ENCODE measurements at regions not wholly inside any gene's neighbourhood (a gene's known extent, or its start where the extent isn't known, plus 50 kb on each side); places are given as distances from the start of the nearest gene placed in this dataset.

GRCh38 chr6:10184371-10185227, 230.3 kb downstream of the TFAP2A start:
- Histone ChIP-seq H3K27me3 (no peaks in the 10 kb centered on the region), H3K27ac (no peak overlapping the region), H3K4me3 (replicated peaks in 1 of 3) (no peak overlapping the region), H3K9me3 (no peaks in the 10 kb centered on the region), H3K36me3 (no peaks in the 10 kb centered on the region), H3K4me1 (no peaks in the 10 kb centered on the region)
- no peak for DNase-seq
- WGBS, 2 donors = 56 to 63% methylated on average over 4 of the region's 4 CpGs
- TF ChIP-seq POLR2A (IDR thresholded peaks at IDR 0.05) (no peak), CTCF (IDR thresholded peaks at IDR 0.05) (no peak)
- intact Hi-C loops (cut with DNase I) = no loop called here

GRCh38 chr6:10180138-10181074, 234.5 kb downstream of the TFAP2A start:
- no peak for DNase-seq
- intact Hi-C loops (cut with DNase I) = no loop called here
- Histone ChIP-seq H3K4me1 (no peaks in the 10 kb centered on the region), H3K9me3 (no peaks in the 10 kb centered on the region), H3K4me3 (replicated peaks in 1 of 3) (no peak overlapping the region), H3K36me3 (no peaks in the 10 kb centered on the region), H3K27ac (no peak overlapping the region), H3K27me3 (no peaks in the 10 kb centered on the region)
- TF ChIP-seq POLR2A (IDR thresholded peaks at IDR 0.05) (no peak), CTCF (IDR thresholded peaks at IDR 0.05) (no peak)
- WGBS, 2 donors = 86 to 87% methylated on average over 14 of the region's 14 CpGs

GRCh38 chr6:10177704-10178103, 237.2 kb downstream of the TFAP2A start:
- Histone ChIP-seq H3K36me3 (no peaks in the 10 kb centered on the region), H3K27me3 (no peaks in the 10 kb centered on the region), H3K4me1 (peaks cover 5 to 9% of the 10 kb centered on the region in 2 donors), H3K27ac (no peak overlapping the region), H3K4me3 (replicated peaks in 1 of 3) (no peak overlapping the region), H3K9me3 (no peaks in the 10 kb centered on the region)
- TF ChIP-seq CTCF (IDR thresholded peaks at IDR 0.05) (no peak), POLR2A (IDR thresholded peaks at IDR 0.05) (no peak)
- intact Hi-C loops (cut with DNase I) = no loop called here
- DNase-seq = no peak

- Histone ChIP-seq H3K27me3 (no peaks in the 10 kb centered on the region), H3K9me3 (no peaks in the 10 kb centered on the region), H3K27ac (no peak overlapping the region), H3K4me1 (peaks cover 5 to 9% of the 10 kb centered on the region in 2 donors), H3K36me3 (no peaks in the 10 kb centered on the region), H3K4me3 (replicated peaks in 1 of 3) (no peak overlapping the region)
- TF ChIP-seq CTCF (IDR thresholded peaks at IDR 0.05) (no peak), POLR2A (IDR thresholded peaks at IDR 0.05) (no peak)
- DNase-seq = no peak
- intact Hi-C loops (cut with DNase I) = no loop called here
Measured at GRCh38 chr6:10175362-10175761, 239.5 kb downstream of the TFAP2A start.

GRCh38 chr6:10174761-10175160, 240.1 kb downstream of the TFAP2A start:
- Histone ChIP-seq H3K27me3 (no peaks in the 10 kb centered on the region), H3K36me3 (no peaks in the 10 kb centered on the region), H3K4me1 (peaks cover 5 to 9% of the 10 kb centered on the region in 2 donors), H3K4me3 (replicated peaks in 1 of 3) (no peak overlapping the region), H3K27ac (no peak overlapping the region), H3K9me3 (no peaks in the 10 kb centered on the region)
- no peak for DNase-seq
- TF ChIP-seq CTCF (IDR thresholded peaks at IDR 0.05) (no peak), POLR2A (IDR thresholded peaks at IDR 0.05) (no peak)
- intact Hi-C loops (cut with DNase I) = no loop called here
- WGBS, 2 donors = 92 to 95% methylated on average over 6 of the region's 6 CpGs
